Thyroid gland (tissue), 4 donors: ENCODE measurements at regions not wholly inside any gene's neighbourhood (a gene's known extent, or its start where the extent isn't known, plus 50 kb on each side); places are given as distances from the start of the nearest gene placed in this dataset.
"Not testable (repeated sequence)": the region's sequence is repeated elsewhere in the genome, so short reads cannot be mapped to it uniquely, and the experiment has no call there.

Source experiments
- DNase-seq, 2 donors: peaks; one replicate each; pipeline ENCODE4 v3.0.0-alpha.2; 2019
- H3K27ac ChIP-seq, 3 donors: fragments of 200-600 bp; sonication (generic); 1 replicate in 2 of 3; 2 replicates in 1 of 3; pipeline ENCODE4 v1.5.1; 2016 to 2019; ENCODE audit warnings: mild to moderate bottlenecking in 1 of 3, moderate library complexity in 1 of 3
- H3K27me3 ChIP-seq: fragments of 200-600 bp; sonication (generic); one replicate; pipeline ENCODE4 v1.5.1; 2019
- H3K36me3 ChIP-seq, 2 donors: fragments of 200-600 bp; sonication (generic); one replicate each; pipeline ENCODE4 v1.5.1; 2016 to 2019
- H3K4me1 ChIP-seq, 2 donors: fragments of 200-600 bp; sonication (generic); one replicate each; pipeline ENCODE4 v1.5.1; 2017 to 2019
- H3K4me3 ChIP-seq, 3 donors: fragments of 200-600 bp; sonication (generic); replicated peaks in 1 of 3; 1 replicate in 2 of 3; 2 replicates in 1 of 3; pipeline ENCODE4 v1.5.1; 2016; ENCODE audit warnings: mild to moderate bottlenecking in 1 of 3
- H3K9me3 ChIP-seq: fragments of 200-600 bp; sonication (generic); one replicate; pipeline ENCODE4 v1.5.1; 2017
- CTCF ChIP-seq, 6 experiments: fragments of 200-600 bp in 3 of 6; fragments of 450-650 bp in 3 of 6; sonication (generic) in 3 of 6; IDR thresholded peaks; one replicate each; pipeline ENCODE4 v1.5.1; 2016 to 2019; ENCODE audit warnings: antibody characterized with exemption in 6 of 6, mild to moderate bottlenecking in 2 of 6, inconsistent platforms in 1 of 6, moderate library complexity in 1 of 6
- POLR2A ChIP-seq, 2 donors: fragments of 450-650 bp; IDR thresholded peaks; one replicate each; pipeline ENCODE4 v1.6.1; 2017; ENCODE audit warnings: antibody characterized with exemption in 2 of 2, mild to moderate bottlenecking in 2 of 2, moderate library complexity in 1 of 2
- WGBS, 2 donors: methylation state at CpG; one replicate each; pipeline ENCODE4 v1.1.5; 2017; 5-methylcytosine and 5-hydroxymethylcytosine counted together
- intact Hi-C: fragments of 100-400 bp; cut with DNase I; formaldehyde crosslinking; loops from one replicate; pipeline ENCODE4 v1.15.1; 2023

DNA sequence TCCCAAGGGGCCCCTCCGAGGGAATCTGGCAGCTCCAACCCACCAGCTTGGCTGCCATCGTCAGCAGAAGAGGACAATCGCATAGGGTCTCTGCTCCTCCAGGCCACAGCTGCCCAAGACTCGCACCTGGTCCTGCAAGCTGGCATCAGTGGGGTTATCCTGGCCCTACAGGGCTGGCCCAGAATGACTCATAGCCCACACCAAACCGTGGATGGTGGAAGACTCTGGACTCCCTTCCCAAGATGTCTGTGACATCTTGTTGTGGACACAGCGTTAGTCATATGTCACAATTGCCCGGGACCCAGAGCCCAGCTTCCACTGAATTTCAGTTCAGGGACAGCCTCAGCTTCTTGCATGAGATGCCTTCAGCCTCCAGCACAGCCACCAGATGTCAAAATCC is 91.5 kb upstream of the CUX1 start:
- no peak overlapping the region for H3K4me3 ChIP-seq
- no peaks in the 10 kb centered on the region for H3K27me3 ChIP-seq
- H3K4me1 ChIP-seq, result no peaks in the 10 kb centered on the region
- no peaks in the 10 kb centered on the region for H3K9me3 ChIP-seq
- no peak for TF ChIP-seq POLR2A (IDR thresholded peaks at IDR 0.05)
- no peak for TF ChIP-seq CTCF (IDR thresholded peaks at IDR 0.05)
- no peak for DNase-seq
- intact Hi-C loops, result no loop called here
- no peaks in the 10 kb centered on the region for H3K36me3 ChIP-seq
- WGBS, 2 donors, result 66 to 84% methylated on average over 3 to 7 of the region's 7 CpGs
- H3K27ac ChIP-seq, result no peak overlapping the region

DNA sequence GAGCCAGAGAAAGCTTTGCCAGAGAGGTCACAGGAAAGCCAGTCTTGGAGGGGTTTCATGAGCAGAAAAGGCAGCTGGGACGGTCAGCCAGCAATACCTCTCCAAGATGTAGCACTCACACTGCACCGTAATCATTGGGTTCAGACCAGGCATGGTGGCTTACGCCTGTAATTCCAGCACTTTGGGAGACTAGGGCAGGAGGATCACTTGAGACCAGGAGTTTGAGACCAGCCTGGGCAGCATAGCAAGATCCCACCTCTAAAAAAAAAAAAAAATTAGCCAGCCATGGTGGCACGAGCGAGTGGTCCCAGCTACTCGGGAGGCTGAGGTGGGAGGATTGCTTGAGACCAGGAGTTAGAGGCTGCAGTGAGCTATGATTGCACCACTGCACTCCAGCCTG is 90.2 kb upstream of the CUX1 start:
- Histone ChIP-seq H3K4me1 (peaks cover 7 to 9% of the 10 kb centered on the region in 2 donors), H3K27ac (no peak overlapping the region), H3K9me3 (no peaks in the 10 kb centered on the region), H3K4me3 (no peak overlapping the region), H3K27me3 (no peaks in the 10 kb centered on the region), H3K36me3 (no peaks in the 10 kb centered on the region)
- no peak for DNase-seq
- intact Hi-C loops, result no loop called here
- 95 to 96% methylated on average over 6 of the region's 6 CpGs for WGBS, 2 donors
- TF ChIP-seq CTCF (IDR thresholded peaks at IDR 0.05), result no peak
- TF ChIP-seq POLR2A (IDR thresholded peaks at IDR 0.05), result no peak

- DNase-seq, result no peak
- H3K9me3 ChIP-seq, result no peaks in the 10 kb centered on the region
- H3K27me3 ChIP-seq, result no peaks in the 10 kb centered on the region
- peaks cover 9 to 14% of the 10 kb centered on the region in 2 donors for H3K4me1 ChIP-seq
- H3K27ac ChIP-seq, result no peak overlapping the region
- H3K36me3 ChIP-seq, result no peaks in the 10 kb centered on the region
- TF ChIP-seq POLR2A (IDR thresholded peaks at IDR 0.05) (no peak), CTCF (IDR thresholded peaks at IDR 0.05) (no peak)
- 91 to 96% methylated on average over 5 to 10 of the region's 10 CpGs for WGBS, 2 donors
- H3K4me3 ChIP-seq, result no peak overlapping the region
- intact Hi-C loops, result no loop called here
Observed at GRCh38 chr7:101728128-101728527, 89.3 kb upstream of the CUX1 start.

- H3K27me3 ChIP-seq, DNase-seq, H3K4me3 ChIP-seq, intact Hi-C loops, H3K36me3 ChIP-seq, H3K9me3 ChIP-seq: not testable (repeated sequence)
- Histone ChIP-seq H3K4me1 (peaks cover 14 to 20% of the 10 kb centered on the region in 2 donors), H3K27ac (peak overlapping the region in 1 of 3 donors; percentile 56)
- WGBS, 2 donors, result 63 to 74% methylated on average over 6 of the region's 6 CpGs
Observed at GRCh38 chr7:101728873-101729240, 88.6 kb upstream of the CUX1 start.

GRCh38 chr7:101729241-101729883 is 88.1 kb upstream of the CUX1 start:
- Histone ChIP-seq H3K36me3 (no peaks in the 10 kb centered on the region), H3K9me3 (no peaks in the 10 kb centered on the region), H3K4me3 (no peak overlapping the region), H3K4me1 (peaks cover 17 to 22% of the 10 kb centered on the region in 2 donors), H3K27me3 (no peaks in the 10 kb centered on the region), H3K27ac (peak overlapping the region in 1 of 3 donors; percentile 56)
- no peak for TF ChIP-seq CTCF (IDR thresholded peaks at IDR 0.05)
- TF ChIP-seq POLR2A (IDR thresholded peaks at IDR 0.05), result no peak
- peak; percentile 77 to 92 for DNase-seq
- intact Hi-C loops, result no loop called here
- 42 to 61% methylated on average over 11 to 15 of the region's 15 CpGs for WGBS, 2 donors
